ENCODE measurements at regions not wholly inside any gene's neighbourhood (a gene's known extent, or its start where the extent isn't known, plus 50 kb on each side); places are given as distances from the start of the nearest gene placed in this dataset.
"Not testable (repeated sequence)": the region's sequence is repeated elsewhere in the genome, so short reads cannot be mapped to it uniquely, and the experiment has no call there.

- DNase-seq = not testable (repeated sequence)
These were observed 117.3 kb downstream of the PPIAL4A start for GRCh38 chr1:121006826-121007225.

- DNase-seq = not testable (repeated sequence)
These were observed 118.2 kb downstream of the PPIAL4A start for GRCh38 chr1:121007755-121008154.

DNA sequence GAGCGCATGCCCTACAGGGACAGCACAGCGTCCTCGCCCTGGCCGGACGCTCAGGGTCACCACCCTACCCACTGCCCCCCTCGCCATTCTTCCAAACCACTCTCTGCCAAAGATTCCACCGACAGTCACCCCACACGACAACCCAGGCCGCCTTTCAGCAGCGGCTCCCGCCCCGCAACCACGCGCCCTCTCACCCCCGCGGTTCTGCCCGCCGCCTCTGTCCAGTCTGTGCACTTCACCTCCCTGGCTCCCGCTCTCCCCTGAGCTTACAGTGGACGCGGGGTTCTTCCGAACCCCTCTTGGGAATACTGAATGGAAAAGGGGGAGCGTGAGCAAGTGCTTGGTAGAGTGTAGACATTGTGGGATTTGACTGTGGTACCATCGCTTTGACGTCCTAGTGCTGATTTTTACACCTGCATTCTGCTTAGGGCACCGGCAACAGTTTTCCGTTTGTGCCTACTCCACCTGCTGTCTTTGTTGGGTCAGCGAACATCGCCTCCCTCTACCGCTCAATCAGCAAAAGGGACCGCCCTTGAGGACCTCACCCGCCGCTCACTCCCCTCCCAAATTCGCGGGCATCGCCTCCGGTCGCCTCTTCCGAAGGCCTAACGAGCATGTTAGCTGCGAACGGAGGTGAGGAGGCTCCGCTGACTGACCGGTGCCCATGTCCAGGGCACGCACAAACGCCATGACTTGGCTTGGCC lies 119.1 kb downstream of the PPIAL4A start:
- not testable (repeated sequence) for DNase-seq

DNA sequence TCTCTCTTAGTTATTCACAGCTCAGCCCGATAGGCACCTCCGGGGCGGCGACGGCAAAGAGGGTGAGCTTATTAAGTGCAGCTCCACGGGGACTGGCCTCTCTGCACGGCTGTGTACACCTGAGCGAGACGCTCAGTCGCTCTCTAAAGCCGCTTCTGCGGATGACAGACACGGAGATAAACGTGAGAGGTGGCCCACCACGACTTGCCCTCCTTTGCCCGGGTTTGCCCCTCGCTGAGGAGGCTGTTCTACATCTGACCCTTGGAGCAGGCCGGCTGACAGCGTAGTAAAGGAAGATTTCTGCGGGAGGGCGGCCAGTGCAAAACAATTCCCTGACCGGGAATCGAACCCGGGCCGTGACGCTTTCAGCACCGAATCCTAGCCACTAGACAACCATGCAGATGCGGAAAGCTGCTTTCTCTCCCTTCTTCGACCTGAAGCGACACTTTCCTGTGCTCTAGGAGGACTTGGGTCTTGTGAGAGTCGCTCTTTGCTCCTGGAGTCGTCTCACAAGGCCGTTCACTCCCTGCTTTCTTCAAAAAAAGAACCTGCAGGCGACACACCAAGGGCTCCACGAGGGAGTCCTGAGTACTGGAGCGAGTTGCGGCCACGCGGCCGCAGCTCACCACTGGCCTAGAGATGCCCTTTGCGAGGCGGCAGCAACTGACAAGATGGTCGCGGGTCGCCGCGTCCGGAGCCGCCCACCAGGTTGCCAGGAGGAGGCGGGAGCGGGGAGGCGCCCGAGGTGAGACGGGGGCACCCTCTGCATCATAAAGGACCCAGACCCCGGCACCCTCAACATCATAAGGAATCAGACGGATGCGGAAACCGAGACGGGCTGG lies 119.9 kb downstream of the PPIAL4A start:
- not testable (repeated sequence) for DNase-seq

DNA sequence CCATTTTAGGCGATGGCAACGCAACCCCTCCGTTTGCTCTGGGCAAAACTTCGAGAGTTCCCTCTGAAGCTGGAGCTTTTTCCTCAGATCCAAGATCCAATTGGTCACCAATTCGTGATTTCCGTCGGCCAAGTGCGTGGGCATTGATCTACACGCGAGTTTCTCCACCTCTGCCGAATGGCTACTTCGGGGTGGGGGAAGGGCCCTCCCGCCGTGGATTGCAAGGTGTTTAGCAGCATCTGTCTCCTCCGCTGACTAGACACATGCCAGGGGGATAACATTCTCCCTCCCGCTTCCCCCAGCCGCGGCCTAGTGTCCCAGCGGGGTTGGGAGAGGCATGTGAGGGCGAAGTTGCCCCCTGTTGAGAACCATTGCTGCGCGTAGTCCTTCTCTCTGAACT lies 120.6 kb downstream of the PPIAL4A start:
- DNase-seq = not testable (repeated sequence)

GRCh38 chr1:121013181-121013580 lies 123.6 kb downstream of the PPIAL4A start:
- DNase-seq = not testable (repeated sequence)

DNA sequence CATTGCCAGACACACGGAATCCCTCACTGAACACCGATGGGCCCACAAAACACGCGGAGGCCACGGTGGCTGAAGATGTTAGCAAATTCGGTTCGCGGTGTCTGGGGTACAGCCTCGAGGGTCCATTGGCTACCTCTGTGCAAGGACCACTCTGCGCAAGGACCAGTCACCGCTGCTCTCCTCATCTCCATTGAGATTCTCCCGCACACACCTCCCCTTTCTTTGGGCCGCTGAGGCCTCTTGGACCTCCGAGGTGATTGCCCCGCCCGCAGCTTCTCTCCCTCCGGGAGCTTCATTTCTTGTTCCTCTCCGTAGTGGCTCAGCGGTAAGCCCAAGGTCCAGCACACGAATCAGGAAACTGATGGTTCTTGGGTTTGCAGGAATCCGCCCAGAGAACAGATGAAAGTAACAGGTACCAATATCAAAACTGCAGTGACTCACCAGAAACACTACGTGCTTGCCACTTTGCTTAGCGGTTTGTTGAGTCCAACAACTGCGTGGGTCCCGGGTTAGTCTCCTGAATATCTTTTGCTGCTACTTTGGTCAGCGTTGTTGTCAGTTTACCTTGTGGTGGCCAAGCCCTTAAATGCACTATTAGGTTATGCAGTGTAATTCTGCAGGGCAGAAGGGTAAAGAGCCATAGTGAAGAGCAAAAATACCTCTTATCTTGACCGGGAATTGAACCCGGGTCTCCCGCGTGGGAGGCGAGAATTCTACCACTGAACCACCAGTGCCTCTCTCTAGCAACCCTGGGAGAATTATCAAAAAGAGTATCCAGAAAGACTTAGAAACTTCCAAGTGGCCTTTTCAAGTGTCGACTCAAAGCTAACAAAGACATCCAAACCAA lies 126.8 kb downstream of the PPIAL4A start:
- DNase-seq = not testable (repeated sequence)

GRCh38 chr1:121019715-121020349 lies 130.3 kb downstream of the PPIAL4A start:
- not testable (repeated sequence) for DNase-seq

- not testable (repeated sequence) for DNase-seq
These were observed 131.0 kb downstream of the PPIAL4A start for GRCh38 chr1:121020350-121021236.

GRCh38 chr1:121021716-121022115 lies 132.1 kb downstream of the PPIAL4A start:
- not testable (repeated sequence) for DNase-seq

GRCh38 chr1:121032878-121033494 lies 143.4 kb downstream of the PPIAL4A start:
- not testable (repeated sequence) for DNase-seq

GRCh38 chr1:121036792-121037191 lies 147.2 kb downstream of the PPIAL4A start:
- DNase-seq = not testable (repeated sequence)

- not testable (repeated sequence) for DNase-seq
These were observed 143.2 kb downstream of the FAM72B start for GRCh38 chr1:121040974-121041373.

GRCh38 chr1:121041497-121041896 lies 142.6 kb downstream of the FAM72B start:
- DNase-seq = not testable (repeated sequence)

- not testable (repeated sequence) for DNase-seq
These were observed 141.3 kb downstream of the FAM72B start for GRCh38 chr1:121042882-121043281.

GRCh38 chr1:121048293-121048752 lies 135.8 kb downstream of the FAM72B start:
- DNase-seq = not testable (repeated sequence)

GRCh38 chr1:121048769-121049443 lies 135.2 kb downstream of the FAM72B start:
- not testable (repeated sequence) for DNase-seq

DNA sequence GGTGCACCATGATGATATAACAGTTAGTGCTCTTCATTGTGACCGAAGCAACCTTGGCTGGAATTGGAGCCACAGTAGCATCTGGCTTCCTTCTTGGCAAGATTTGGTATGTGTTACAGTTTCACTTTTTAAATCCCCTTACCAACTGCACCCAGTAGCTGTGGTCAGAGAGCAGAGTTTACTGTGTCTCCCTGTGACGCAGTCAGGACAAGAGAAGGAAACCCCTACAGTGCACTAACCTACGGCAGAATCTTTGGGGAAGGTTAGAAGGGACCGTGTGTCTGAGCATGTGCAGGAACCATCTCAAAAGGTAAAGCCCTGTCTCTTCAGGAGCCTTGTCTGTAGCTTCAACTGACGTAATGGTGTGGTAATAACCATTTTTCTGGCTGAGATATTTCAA lies 134.0 kb downstream of the FAM72B start:
- not testable (repeated sequence) for DNase-seq

- not testable (repeated sequence) for DNase-seq
These were observed 132.9 kb downstream of the FAM72B start for GRCh38 chr1:121051161-121051790.
